SKM-1 treated with dmso at 0.1 percent for 144 hours (cell line): ENCODE measurements at regions not wholly inside any gene's neighbourhood (a gene's known extent, or its start where the extent isn't known, plus 50 kb on each side); places are given as distances from the start of the nearest gene placed in this dataset.
A peak's percentile ranks its signal among the peaks of the same experiment; 100 is the strongest.

Experiments used
- DNase-seq: peaks from one replicate; lab custom pipeline; 2025; ENCODE audit not compliant: unreplicated experiment; lab: John Stamatoyannopoulos, UW

DNA sequence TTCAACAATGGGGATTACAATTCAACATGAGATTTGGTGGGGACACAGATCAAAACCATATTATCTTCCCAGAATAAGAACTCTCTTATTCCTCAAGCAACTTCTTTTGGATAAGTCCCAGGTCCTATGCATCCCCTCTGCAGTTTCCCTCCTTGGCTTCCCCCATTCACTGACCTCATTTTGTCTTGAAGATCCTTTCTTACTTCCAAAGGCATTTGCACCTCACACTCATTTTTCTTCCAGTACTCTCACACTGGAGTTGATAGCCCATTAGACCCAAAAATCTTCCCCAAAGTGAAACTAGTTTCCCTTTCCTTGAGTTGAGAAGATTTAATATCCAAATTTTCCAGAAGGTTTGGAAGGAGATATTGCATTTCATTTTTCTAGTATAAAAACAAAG is 178.0 kb upstream of the DAPK1 start:
- no peak for DNase-seq

DNA sequence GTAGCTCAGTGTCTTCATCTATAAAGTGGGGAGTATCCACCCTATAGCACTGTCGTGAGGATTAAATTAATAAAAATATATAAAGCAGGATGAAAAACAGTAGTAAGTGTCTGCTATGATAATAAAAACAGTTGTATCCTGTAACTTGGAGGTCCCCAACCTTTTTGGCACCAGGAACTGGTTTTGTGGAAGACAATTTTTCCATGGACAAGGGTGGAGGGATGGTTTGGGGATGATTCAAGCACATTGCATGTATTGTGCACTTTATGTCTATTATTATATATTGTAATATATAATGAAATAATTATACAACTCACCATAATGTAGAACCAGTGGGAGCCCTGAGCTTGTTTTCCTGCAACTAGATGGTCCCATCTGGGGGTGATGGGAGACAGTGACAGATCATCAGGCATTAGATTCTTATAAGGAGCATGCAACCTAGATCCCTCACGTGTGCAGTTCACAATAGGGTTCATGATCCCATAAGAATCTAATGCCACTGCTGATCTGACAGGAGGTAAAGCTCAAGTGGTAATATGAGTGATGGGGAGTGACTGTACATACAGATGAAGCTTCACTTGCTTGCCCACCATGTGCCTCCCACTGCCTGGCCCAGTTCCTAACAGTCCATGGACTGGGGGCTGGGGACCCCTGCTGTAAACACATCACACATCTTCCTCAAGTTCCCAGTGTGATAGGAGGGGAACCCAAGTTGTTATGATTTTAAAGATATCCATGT is 177.4 kb upstream of the DAPK1 start:
- DNase-seq: no peak

DNA sequence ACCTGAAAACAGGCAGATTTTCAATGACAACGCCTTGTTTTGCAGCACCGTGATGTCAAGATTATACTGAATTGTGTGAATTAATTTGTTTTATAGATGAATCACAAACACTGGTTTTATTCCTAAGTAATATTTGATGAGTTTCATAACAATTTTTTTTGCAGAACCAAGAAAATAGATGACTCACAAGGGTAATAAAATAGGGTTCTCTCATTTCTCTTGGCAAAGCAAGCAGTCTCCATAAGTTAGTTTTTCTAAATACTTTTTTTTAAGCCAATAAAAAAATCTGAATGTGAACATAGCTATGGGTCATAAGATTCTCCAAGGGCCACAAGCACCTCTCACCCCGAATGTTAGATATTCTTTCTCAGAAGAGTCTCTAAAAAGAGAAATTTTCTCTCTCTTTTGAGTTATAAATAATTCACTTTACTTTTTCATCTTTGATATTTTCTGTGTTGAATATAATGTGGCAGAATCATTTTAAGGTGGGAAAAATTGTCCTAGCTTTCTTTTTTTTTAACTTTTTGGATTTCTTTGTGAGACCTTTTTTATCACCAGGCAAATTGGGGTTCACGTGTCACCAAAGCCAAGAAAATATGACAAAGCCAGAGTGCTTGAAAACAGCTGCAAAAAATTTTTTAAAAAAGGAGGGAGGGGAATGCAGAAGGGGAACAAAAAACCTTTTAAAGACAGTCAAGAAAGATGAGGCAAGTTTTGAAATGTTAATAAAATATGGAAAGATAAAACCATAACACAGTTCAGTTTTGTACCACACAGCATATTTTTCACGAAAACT is 174.6 kb upstream of the DAPK1 start:
- no peak for DNase-seq

DNA sequence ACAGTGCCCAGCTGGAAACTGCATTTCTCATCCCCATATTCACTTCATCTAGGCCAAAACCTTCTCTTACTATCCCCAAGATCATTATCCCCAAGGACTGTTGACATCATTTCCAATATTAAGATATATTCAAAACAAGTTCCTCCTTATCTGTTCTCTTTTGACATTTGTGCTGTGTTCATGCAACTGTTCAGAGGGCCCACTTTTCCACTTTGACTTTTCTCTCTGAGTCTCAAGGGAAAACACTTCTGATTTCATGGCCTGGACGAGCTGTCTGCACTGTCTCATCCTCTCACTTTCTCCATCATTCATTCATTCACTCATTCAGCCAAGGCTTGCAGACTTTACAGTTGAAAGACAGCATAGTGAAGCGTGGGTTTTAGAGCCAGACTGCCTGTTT is 173.7 kb upstream of the DAPK1 start:
- DNase-seq: no peak

DNA sequence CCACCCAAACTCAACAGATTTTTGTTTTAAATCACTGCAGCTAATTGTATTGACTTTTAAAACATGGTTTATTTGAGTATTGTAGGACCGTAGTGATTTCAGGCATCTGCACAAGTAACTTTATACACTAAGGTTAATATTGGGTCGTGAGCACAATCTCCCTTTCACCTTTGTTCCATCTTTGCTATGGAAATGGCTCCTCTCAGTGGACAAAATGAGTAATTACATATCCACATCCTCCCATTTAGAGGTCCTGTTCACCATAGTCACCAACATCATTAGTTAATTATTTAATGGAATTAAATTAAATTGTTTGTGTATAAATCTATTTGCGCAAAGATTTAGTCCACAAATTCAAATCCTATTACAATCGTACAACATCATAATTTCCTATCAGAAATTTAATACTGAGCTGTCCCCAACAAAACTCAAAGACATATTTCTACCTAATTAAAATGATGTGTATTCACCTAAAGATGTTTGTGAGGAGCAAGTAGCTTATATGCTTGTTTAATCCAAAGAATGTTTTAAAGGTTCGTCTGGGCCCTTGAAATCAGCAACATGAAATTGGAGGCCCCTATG is 173.0 kb upstream of the DAPK1 start:
- peak; percentile 19 for DNase-seq

DNA sequence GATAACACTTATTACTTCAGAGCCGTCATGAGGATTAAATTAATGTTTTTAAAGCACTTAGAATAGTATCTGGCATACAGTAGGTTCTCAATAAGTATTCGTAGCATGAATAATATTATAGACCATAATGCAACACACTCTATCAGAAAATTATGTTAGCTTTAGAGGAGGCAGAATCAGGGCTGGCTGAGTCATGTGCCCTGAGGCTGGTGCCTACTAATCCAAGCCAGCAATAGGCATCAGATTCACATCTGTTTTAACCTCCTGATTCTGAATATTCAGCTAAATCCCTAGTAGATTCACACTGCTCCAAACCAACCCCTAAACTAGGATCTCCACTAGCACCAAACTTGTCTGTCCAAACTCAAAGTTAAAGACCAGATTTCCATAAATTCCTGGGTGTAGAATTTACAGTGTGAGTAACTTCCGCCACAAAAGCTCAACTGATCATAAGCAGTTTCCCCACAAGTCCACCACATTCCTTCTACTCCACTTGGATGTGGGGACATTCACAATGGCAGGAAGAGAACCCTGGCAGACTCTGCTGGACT is 170.0 kb upstream of the DAPK1 start:
- DNase-seq: no peak

DNA sequence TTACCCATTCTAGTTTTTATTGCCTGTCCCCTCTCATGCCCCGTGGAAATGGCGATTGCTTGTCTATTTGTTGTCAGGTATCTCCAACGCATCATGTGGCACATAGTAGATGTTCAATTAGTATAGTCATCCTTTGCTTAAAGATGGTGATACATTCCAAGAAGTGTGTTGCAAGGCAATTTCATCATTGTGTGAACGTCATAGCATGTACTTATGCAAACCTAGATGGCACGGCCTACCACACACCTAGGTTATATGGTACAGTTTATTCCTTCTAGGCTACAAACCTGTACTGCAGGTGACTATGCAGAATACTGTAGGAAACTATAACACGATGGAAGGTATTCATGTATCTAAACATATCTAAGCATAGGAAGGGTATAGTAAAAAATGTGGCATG is 163.9 kb upstream of the DAPK1 start:
- no peak for DNase-seq

DNA sequence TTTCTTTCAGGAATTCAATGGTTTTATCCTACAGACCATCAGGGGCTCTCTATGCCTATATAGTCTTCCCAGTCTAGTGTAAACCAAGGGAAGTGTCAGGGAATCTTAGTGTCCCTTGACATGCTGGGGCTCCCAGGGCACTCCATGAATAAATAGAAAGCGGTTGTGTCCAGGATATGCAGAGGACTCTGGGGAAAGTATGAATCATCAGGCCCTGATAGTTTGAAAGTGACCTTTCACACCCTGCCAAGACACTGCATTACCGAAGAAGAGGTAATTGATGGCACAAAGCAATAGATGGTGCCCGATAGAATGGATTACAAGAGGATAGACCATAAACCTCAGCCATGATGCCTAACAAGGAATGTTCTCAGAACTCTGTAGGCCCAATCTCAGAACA is 163.3 kb upstream of the DAPK1 start:
- no peak for DNase-seq

DNA sequence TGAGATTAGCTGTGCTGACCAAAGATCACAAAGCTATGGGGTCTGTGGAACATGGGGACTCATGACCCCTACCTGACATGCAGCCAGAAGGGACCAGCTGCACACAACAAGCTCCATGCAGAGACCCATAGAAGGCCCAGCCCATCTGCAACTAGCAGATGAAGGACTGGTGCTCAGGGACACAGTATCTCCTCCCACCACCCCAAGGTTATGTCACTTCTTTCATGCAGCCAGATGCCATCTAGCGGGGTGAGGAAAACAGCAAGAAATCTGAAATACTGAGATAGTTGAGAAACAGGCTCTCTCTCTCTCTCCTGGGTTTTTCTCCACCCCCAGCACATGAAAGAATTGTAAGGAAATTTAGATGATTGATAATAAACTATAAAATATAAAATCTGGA is 161.3 kb upstream of the DAPK1 start:
- DNase-seq: peak; percentile 1

DNA sequence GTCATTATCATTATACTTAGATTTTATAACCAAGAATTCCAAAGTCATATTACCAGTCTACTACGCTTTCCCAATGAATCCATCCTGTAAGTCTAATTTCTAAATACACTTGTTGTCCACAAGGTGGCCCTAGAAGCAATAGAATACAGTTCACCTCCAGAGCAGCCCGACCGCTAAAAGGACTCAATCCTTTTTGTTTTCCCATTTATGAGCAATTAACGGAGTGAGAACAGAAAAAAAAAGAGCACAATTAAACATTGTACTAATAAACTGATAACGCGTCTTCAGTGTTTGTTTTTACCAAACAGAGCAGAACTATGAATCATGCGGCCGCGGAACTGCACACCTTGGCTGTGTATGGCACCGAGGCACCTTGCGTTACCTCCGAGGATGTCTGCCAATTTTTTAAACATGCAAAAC is 160.7 kb upstream of the DAPK1 start:
- peak; percentile 24 for DNase-seq

DNA sequence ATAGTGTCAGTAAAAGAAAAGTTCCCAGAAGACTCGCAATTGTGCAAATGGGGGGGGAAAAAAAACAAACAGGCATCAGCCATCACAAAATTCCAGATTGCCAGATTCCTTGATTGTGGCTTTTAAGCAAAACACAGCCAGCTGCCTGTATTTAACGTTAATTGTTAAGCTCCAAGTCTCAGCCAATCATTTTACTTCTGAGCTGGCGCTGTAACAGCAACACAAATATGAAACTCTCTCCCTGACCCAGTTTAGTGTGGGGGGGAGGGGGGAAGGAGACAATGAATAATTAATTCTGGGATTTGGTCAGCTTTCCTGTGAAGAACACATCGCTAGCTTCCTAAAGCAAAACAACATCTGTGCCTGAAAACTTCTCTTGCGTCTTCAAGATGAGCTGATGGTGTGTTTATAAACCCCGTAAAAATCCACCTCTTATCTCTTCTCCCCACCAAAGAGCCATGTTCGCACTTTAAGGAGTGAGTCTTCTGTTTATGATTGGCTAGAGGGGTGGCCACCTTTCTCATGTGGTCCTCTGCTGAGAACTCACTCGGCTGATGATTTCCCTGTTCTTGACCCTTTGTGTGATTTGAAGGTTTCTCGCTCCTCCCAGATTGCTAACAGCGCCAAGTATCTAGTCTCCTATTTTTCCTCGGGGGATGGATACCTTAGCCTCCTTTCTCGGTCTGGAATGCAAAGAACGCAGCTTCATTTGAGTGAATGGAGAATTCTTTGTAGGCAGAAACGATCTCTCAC is 160.2 kb upstream of the DAPK1 start:
- no peak for DNase-seq

DNA sequence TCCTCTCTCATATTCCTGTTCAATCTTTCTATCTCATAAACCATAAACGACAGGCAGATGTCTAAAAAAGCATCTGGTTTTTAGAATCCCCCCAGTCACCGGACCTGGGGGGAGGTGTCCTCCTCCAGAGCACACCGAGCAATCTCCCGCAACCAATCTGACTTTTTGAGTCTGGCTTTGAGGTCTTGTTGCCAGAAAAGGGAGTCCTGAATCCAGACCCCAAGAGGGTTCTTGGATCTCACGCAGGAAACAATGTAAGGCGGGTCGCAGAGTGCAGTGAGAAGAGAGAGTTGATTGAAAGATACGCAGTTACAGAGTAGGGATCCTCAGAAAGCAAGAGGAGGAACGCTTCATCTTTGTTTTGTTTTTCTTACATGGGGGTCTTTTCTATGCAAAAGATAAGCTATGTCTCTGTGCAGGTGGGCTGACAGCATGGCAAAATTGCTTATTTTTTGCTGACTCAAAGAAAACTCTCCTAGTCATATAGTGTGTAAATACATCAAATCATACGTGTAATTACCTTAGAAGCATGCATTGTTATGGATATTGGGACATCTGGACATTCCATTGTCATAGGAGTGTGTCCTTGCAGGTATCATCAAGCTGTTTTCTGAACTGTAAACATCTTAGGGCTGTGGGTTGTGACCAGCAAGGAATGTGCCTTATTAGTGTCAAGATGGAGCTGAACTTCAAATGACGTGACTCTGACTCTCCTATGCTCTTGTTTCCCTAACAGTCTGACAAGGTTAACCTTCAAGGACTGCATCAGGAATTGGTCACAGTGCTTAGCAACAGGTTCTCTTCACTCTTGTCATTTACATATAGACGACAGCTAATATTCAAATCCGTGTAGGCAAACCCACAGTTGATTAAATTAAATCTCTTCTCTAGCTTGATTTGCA is 159.3 kb upstream of the DAPK1 start:
- no peak for DNase-seq

DNA sequence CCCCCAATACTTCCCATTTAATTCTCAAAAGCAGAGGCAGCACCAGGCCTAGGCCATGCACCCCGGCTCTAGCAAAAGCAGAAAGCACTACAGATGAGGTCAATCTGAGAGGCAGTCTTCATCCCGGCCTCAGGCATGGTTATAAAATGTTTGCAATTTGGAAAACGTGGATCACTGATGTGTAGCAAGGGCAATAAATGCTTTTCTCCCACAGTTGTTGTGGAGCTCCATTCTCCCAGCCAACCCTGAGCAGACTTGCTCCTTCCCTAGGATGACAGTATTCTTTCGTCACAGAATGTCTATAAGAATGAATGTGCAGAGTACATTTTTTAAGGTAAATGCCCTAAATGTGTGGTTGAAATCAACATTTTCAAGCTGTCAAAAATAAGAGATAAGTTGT is 157.3 kb upstream of the DAPK1 start:
- DNase-seq: peak; percentile 1

DNA sequence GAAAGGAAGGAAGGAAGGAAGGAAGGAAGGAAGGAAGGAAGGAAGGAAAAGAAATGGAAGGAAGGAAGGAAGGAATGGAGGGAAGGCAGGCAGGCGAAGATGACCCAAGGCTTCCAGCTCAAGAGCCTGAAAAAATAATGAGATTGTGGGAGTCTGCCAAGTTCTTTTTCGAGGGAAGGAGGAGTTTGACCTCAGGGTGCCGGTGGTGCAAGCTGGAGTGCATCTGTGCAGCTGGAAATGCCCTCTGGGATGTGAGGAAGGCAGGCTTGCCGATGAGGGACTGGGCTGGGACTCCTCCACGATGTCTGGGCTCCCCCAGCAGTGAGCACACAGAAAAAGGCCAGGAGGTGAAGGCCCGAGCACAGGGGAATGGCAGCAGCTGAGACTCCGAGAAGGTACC is 154.9 kb upstream of the DAPK1 start:
- DNase-seq: no peak

DNA sequence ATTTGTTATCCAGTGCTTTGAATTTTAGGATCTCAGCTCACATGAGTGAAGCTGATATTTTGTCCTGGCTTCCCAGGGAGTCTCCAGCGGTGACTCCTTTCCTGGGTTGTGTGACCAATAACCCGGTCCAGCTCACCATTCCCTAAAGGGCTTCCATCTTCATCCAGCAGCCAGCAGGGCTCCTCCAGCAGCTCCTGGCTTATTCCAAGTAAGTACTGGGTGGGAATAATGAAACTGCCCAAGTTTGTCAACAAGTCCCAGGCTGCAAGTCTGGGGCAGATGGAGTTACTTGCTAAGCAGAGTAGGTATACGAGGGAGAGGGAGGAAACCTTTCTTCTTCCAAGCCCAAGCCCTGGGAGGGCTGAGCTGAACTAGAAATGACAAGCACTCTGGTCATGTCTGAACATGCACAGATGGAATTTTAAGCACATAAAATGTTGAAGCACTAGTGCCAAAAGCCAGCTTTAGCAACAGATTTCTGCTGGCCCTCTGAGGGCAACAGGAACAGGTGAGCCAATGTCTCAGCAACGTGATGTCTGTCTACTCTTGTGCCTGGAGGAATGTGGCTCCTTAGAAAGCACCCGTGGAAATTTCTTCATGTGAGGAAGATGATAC is 153.7 kb upstream of the DAPK1 start:
- no peak for DNase-seq

DNA sequence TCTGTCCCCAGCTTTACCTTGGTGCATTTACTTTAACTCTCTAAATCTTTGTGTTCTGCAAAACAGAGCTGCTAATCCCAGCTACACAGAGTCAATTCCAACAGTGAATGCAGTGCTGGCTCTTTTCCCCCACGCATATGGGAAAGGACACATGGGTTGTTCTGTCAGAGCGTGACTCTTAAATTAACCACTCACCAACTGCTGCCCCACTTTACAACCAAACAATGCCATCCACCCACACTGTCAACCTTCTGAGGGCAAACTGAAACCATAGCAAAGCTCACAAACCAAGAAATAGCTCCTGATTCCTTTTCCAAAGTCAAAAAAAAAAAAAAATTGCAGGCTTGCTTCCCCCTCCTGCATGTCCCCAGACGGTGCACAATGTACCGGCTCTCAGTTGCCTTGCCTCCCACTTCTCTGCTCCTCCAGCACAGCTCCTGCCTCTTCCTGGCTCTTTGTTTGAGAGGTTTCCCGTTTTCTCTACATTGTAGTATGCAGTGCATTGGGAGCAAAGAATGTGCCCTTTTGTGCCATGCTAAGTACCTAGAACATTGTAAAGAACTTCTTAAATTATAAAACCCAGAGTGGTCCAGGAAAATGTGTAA is 151.5 kb upstream of the DAPK1 start:
- DNase-seq: no peak

DNA sequence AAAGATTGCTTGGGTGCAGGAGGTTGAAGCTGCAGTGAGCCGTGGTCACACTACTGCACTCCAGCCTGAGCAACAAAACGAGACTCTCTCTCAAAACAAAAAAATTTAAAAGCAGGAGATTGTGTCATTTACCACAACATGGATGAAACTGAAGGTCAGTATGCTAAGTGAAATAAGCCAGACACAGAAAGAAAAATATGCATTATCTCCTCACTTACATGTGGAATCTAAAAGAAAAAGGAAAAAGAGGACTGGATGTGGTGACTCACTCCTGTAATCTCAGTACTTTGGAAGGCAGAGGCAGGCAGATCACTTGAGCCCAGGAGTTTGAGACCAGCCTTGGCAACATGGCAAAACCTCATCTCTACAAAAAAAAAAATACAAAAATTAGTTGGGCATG is 146.8 kb upstream of the DAPK1 start:
- no peak for DNase-seq

DNA sequence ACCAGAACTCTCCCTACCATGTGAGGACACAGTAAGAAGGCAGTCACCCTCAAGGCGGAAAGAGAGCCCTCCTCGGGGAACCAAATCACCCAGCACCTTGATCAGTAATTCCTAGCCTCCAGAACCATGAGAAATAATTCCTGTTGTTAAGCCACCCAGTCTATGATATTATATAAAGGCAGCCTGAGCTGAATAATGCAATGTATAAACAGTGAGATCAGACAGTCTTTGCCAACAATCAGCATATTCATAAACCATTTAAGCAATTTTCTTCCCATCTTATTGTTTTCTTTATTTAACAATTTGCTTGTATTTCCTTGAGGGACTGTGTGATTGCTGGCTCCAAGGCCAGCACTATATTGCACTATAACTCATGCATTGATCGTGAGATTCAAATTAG is 144.4 kb upstream of the DAPK1 start:
- DNase-seq: no peak

DNA sequence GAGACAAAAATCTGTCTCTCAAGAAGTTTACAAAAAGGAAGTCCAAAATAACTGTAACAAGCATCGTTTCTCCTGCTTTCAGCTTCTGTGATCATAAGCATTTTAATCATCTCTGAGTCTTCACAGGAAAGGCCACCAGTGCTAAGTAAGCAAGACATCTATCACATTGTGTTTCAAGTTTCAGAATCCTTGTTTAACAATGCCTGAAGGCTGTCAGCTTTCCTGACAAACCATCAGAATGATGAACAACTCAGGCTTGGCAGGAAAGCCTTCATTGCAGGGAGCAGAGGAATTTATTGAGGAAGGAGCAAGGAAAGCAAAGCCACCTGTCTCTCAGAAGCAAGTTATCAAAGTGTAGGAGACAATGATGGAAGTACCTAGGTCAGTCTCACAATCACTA is 143.5 kb upstream of the DAPK1 start:
- no peak for DNase-seq
